ENCODE measurements at regions not wholly inside any gene's neighbourhood (a gene's known extent, or its start where the extent isn't known, plus 50 kb on each side); places are given as distances from the start of the nearest gene placed in this dataset.

- DNase-seq: no peak
- TF ChIP-seq GATA1 (IDR thresholded peaks at IDR 0.05; ENCODE audit: low read depth, low read length) (no peak), POLR2A (IDR thresholded peaks at IDR 0.05; ENCODE audit: low read length) (no peak)
Measured at GRCh38 chr11:10641912-10642697, 51.5 kb downstream of the IRAG1 start.

GRCh38 chr11:10641177-10641911, 52.2 kb downstream of the IRAG1 start:
- no peak for TF ChIP-seq GATA1 (IDR thresholded peaks at IDR 0.05; ENCODE audit: low read depth, low read length)
- TF ChIP-seq POLR2A (IDR thresholded peaks at IDR 0.05; ENCODE audit: low read length): no peak
- no peak for DNase-seq

- no peak for TF ChIP-seq GATA1 (IDR thresholded peaks at IDR 0.05; ENCODE audit: low read depth, low read length)
- TF ChIP-seq POLR2A (IDR thresholded peaks at IDR 0.05; ENCODE audit: low read length): no peak
- DNase-seq: no peak
Measured at GRCh38 chr11:10640308-10640707, 53.2 kb downstream of the IRAG1 start.

- no peak for DNase-seq
- TF ChIP-seq POLR2A (IDR thresholded peaks at IDR 0.05; ENCODE audit: low read length): no peak
- TF ChIP-seq GATA1 (IDR thresholded peaks at IDR 0.05; ENCODE audit: low read depth, low read length): no peak
Measured at GRCh38 chr11:10639350-10639749, 54.2 kb downstream of the IRAG1 start.

- DNase-seq: no peak
- TF ChIP-seq GATA1 (IDR thresholded peaks at IDR 0.05; ENCODE audit: low read depth, low read length) (no peak), POLR2A (IDR thresholded peaks at IDR 0.05; ENCODE audit: low read length) (no peak)
Measured at GRCh38 chr11:10638316-10638925, 55.1 kb downstream of the IRAG1 start.

- TF ChIP-seq POLR2A (IDR thresholded peaks at IDR 0.05; ENCODE audit: low read length): no peak
- no peak for TF ChIP-seq GATA1 (IDR thresholded peaks at IDR 0.05; ENCODE audit: low read depth, low read length)
Measured at GRCh38 chr11:10637731-10638151, 55.8 kb downstream of the IRAG1 start.

GRCh38 chr11:10634407-10634806, 59.1 kb downstream of the IRAG1 start:
- TF ChIP-seq GATA1 (IDR thresholded peaks at IDR 0.05; ENCODE audit: low read depth, low read length): no peak
- TF ChIP-seq POLR2A (IDR thresholded peaks at IDR 0.05; ENCODE audit: low read length): no peak
- no peak for DNase-seq

More at GRCh38 chr11:10637731-10638151, 55.8 kb downstream of the IRAG1 start:
- DNase-seq: no peak

GRCh38 chr11:10633261-10633660, 60.3 kb downstream of the IRAG1 start:
- no peak for DNase-seq
- TF ChIP-seq POLR2A (IDR thresholded peaks at IDR 0.05; ENCODE audit: low read length) (no peak), GATA1 (IDR thresholded peaks at IDR 0.05; ENCODE audit: low read depth, low read length) (no peak)

- no peak for DNase-seq
- TF ChIP-seq POLR2A (IDR thresholded peaks at IDR 0.05; ENCODE audit: low read length) (no peak), GATA1 (IDR thresholded peaks at IDR 0.05; ENCODE audit: low read depth, low read length) (no peak)
Measured at GRCh38 chr11:10632483-10632882, 61.1 kb downstream of the IRAG1 start.

GRCh38 chr11:10631761-10632160, 61.8 kb downstream of the IRAG1 start:
- TF ChIP-seq GATA1 (IDR thresholded peaks at IDR 0.05; ENCODE audit: low read depth, low read length) (no peak), POLR2A (IDR thresholded peaks at IDR 0.05; ENCODE audit: low read length) (no peak)
- no peak for DNase-seq

- no peak for TF ChIP-seq GATA1 (IDR thresholded peaks at IDR 0.05; ENCODE audit: low read depth, low read length)
- TF ChIP-seq POLR2A (IDR thresholded peaks at IDR 0.05; ENCODE audit: low read length): no peak
- DNase-seq: no peak
Measured at GRCh38 chr11:10629411-10630002, 61.0 kb upstream of the LYVE1 start.

- DNase-seq: no peak
- no peak for TF ChIP-seq POLR2A (IDR thresholded peaks at IDR 0.05; ENCODE audit: low read length)
- no peak for TF ChIP-seq GATA1 (IDR thresholded peaks at IDR 0.05; ENCODE audit: low read depth, low read length)
Measured at GRCh38 chr11:10628508-10629236, 60.2 kb upstream of the LYVE1 start.

- TF ChIP-seq POLR2A (IDR thresholded peaks at IDR 0.05; ENCODE audit: low read length) (no peak), GATA1 (IDR thresholded peaks at IDR 0.05; ENCODE audit: low read depth, low read length) (no peak)
- DNase-seq: no peak
Measured at GRCh38 chr11:10627816-10628215, 59.4 kb upstream of the LYVE1 start.
